GM18502 (cell line): ENCODE measurements at regions not wholly inside any gene's neighbourhood (a gene's known extent, or its start where the extent isn't known, plus 50 kb on each side); places are given as distances from the start of the nearest gene placed in this dataset.
"Not testable (repeated sequence)": the region's sequence is repeated elsewhere in the genome, so short reads cannot be mapped to it uniquely, and the experiment has no call there.

Source experiments
- ATAC-seq: cut with Tn5 transposase; IDR thresholded peaks from one replicate; pipeline ENCODE4 v1.9.1; 2021; ENCODE audit warnings: mild to moderate bottlenecking; ENCODE audit not compliant: unreplicated experiment, poor library complexity

- ATAC-seq = no peak
These were observed 889.4 kb downstream of the KCNA4 start for GRCh38 chr11:29127461-29127860.

GRCh38 chr11:29125606-29126005, 891.2 kb downstream of the KCNA4 start:
- no peak for ATAC-seq

GRCh38 chr11:29124470-29124869, 892.4 kb downstream of the KCNA4 start:
- no peak for ATAC-seq

GRCh38 chr11:29119707-29120618, 896.9 kb downstream of the KCNA4 start:
- no peak for ATAC-seq

GRCh38 chr11:29119116-29119515, 897.7 kb downstream of the KCNA4 start:
- ATAC-seq = no peak

- no peak for ATAC-seq
These were observed 915.9 kb downstream of the KCNA4 start for GRCh38 chr11:29100967-29101366.

GRCh38 chr11:29095821-29096220, 921.0 kb downstream of the KCNA4 start:
- ATAC-seq = no peak

- ATAC-seq = no peak
These were observed 923.3 kb downstream of the KCNA4 start for GRCh38 chr11:29093416-29094120.

GRCh38 chr11:29087200-29087812, 929.5 kb downstream of the KCNA4 start:
- ATAC-seq = no peak

- no peak for ATAC-seq
These were observed 941.1 kb downstream of the KCNA4 start for GRCh38 chr11:29075726-29076125.

GRCh38 chr11:29063630-29064361, 953.0 kb downstream of the KCNA4 start:
- ATAC-seq = no peak

GRCh38 chr11:29061452-29061851, 953.3 kb downstream of the METTL15 start:
- ATAC-seq = no peak

- ATAC-seq = not testable (repeated sequence)
These were observed 948.3 kb downstream of the METTL15 start for GRCh38 chr11:29056487-29056886.

- no peak for ATAC-seq
These were observed 943.7 kb downstream of the METTL15 start for GRCh38 chr11:29051935-29052334.

GRCh38 chr11:29050962-29051361, 942.8 kb downstream of the METTL15 start:
- not testable (repeated sequence) for ATAC-seq

- ATAC-seq = no peak
These were observed 932.3 kb downstream of the METTL15 start for GRCh38 chr11:29040489-29040888.

- ATAC-seq = no peak
These were observed 924.4 kb downstream of the METTL15 start for GRCh38 chr11:29032384-29033149.

- ATAC-seq = no peak
These were observed 921.3 kb downstream of the METTL15 start for GRCh38 chr11:29029452-29029851.

GRCh38 chr11:29027436-29027835, 919.2 kb downstream of the METTL15 start:
- no peak for ATAC-seq

GRCh38 chr11:29026286-29026685, 918.1 kb downstream of the METTL15 start:
- no peak for ATAC-seq
